A549 (cell line): ENCODE measurements at regions not wholly inside any gene's neighbourhood (a gene's known extent, or its start where the extent isn't known, plus 50 kb on each side); places are given as distances from the start of the nearest gene placed in this dataset.

Experiments
- ATAC-seq, 2 experiments: fragments of 200-7000 bp in 1 of 2; fragments of >200 bp in 1 of 2; cut with Nextera tagmentation in 1 of 2; cut with Tn5 transposase in 1 of 2; 3 replicates each; pipeline versions ENCODE4 v1.8.0 to v1.9.1; 2018 to 2020; ENCODE audit warnings: mild to moderate bottlenecking in 1 of 2, moderate library complexity in 1 of 2
- CTCF ChIA-PET: fragments of 300-600 bp; sonication (Branson Sonifier 250); formaldehyde crosslinking; extraction: SDS; loops from one replicate; lab custom pipeline; 2021; ENCODE audit warnings: antibody characterized with exemption, inconsistent platforms; lab: Yijun Ruan, JAX
- POLR2A ChIA-PET: fragments of 350-600 bp; formaldehyde crosslinking; extraction: SDS; loops from one replicate; lab custom pipeline; 2021; ENCODE audit warnings: antibody characterized with exemption, inconsistent platforms; lab: Yijun Ruan, JAX
- DNase-seq, 2 experiments: peaks; one replicate each; pipeline versions ENCODE4 v3.0.0 to v3.0.0-alpha.2; 2011 to 2016; ENCODE audit warnings: low read depth in 1 of 2, low spot score in 1 of 2
- FAIRE-seq: peaks from 2 replicates; lab custom pipeline; 2011; peaks lifted over from hg19 to GRCh38; lab: Jason Lieb, UNC
- H3K27ac ChIP-seq, 2 experiments: fragments of >200 bp; sonication (Bioruptor Twin); formaldehyde crosslinking; 3 replicates each; pipeline ENCODE4 v1.5.1; 2016 to 2017
- H3K4me1 ChIP-seq: fragments of >200 bp; sonication (Bioruptor Twin); formaldehyde crosslinking; 3 replicates; pipeline ENCODE4 v1.6.1; 2016
- H3K4me2 ChIP-seq: fragments of >200 bp; sonication (Bioruptor Twin); formaldehyde crosslinking; 3 replicates; pipeline ENCODE4 v1.6.1; 2016
- H3K4me3 ChIP-seq: fragments of >200 bp; sonication (Bioruptor Twin); formaldehyde crosslinking; 3 replicates; pipeline ENCODE4 v1.5.1; 2016
- H3K9me3 ChIP-seq: fragments of >200 bp; sonication (Bioruptor Twin); formaldehyde crosslinking; 3 replicates; pipeline ENCODE4 v1.6.1; 2016
- BHLHE40 ChIP-seq: IDR thresholded peaks from 2 replicates; pipeline ENCODE4 v1.6.1; 2012; ENCODE audit warnings: low read depth, low read length, inconsistent platforms
- CEBPB ChIP-seq, 2 experiments: fragments of >200 bp in 1 of 2; sonication (Bioruptor Twin) in 1 of 2; formaldehyde crosslinking in 1 of 2; IDR thresholded peaks; 2 replicates each; pipeline ENCODE4 v1.6.1; 2012 to 2016
- CHD2 ChIP-seq: fragments of 150-350 bp; IDR thresholded peaks from 2 replicates; pipeline ENCODE4 v1.6.1; 2014; ENCODE audit warnings: low read length; ENCODE audit not compliant: partially characterized antibody
- EHF ChIP-seq: fragments of 250-450 bp; sonication (Bioruptor Pico); IDR thresholded peaks from 2 replicates; pipeline ENCODE4 v1.5.0; 2020; ENCODE audit warnings: mild to moderate bottlenecking
- EHMT2 ChIP-seq: fragments of 200-600 bp; sonication (generic); IDR thresholded peaks from 2 replicates; pipeline ENCODE4 v1.6.1; 2016; ENCODE audit warnings: antibody characterized with exemption, low read depth, mild to moderate bottlenecking, moderate library complexity
- EP300 ChIP-seq, 2 experiments: fragments of >200 bp; sonication (Bioruptor Twin); formaldehyde crosslinking; IDR thresholded peaks; 2 replicates in 1 of 2; 3 replicates in 1 of 2; pipeline ENCODE4 v1.6.1; 2016 to 2017
- FOSB ChIP-seq: fragments of 250-450 bp; sonication (Bioruptor Pico); IDR thresholded peaks from 2 replicates; pipeline ENCODE4 v1.5.0; 2020; ENCODE audit warnings: mild to moderate bottlenecking, moderate library complexity
- HDAC2 ChIP-seq: fragments of 200-600 bp; sonication (generic); IDR thresholded peaks from 2 replicates; pipeline ENCODE4 v1.6.1; 2016
- HOXA7 ChIP-seq: fragments of 250-450 bp; sonication (Bioruptor Pico); IDR thresholded peaks from 2 replicates; pipeline ENCODE4 v1.5.0; 2020; ENCODE audit warnings: mild to moderate bottlenecking, moderate library complexity
- JUN ChIP-seq, 2 experiments: fragments of >200 bp; sonication (Bioruptor Twin); formaldehyde crosslinking; IDR thresholded peaks; 2 replicates in 1 of 2; 3 replicates in 1 of 2; pipeline ENCODE4 v1.6.1; 2016 to 2017
- JUNB ChIP-seq: fragments of >200 bp; sonication (Bioruptor Twin); formaldehyde crosslinking; IDR thresholded peaks from 2 replicates; pipeline ENCODE4 v1.6.1; 2016
- KDM1A ChIP-seq: fragments of 200-600 bp; sonication (generic); IDR thresholded peaks from 2 replicates; pipeline ENCODE4 v1.6.1; 2016; ENCODE audit warnings: low read depth, mild to moderate bottlenecking
- KDM5A ChIP-seq: fragments of 200-600 bp; sonication (generic); IDR thresholded peaks from 2 replicates; pipeline ENCODE4 v1.6.1; 2016; ENCODE audit warnings: antibody characterized with exemption, mild to moderate bottlenecking
- MAFK ChIP-seq: fragments of 450-650 bp; IDR thresholded peaks from 2 replicates; pipeline ENCODE4 v1.6.1; 2014; ENCODE audit not compliant: partially characterized antibody
- MAZ ChIP-seq: fragments of 150-350 bp; IDR thresholded peaks from 2 replicates; pipeline ENCODE4 v1.6.1; 2014; ENCODE audit warnings: antibody characterized with exemption, low read depth, low read length, borderline replicate concordance
- NPAS2 ChIP-seq: fragments of 250-450 bp; sonication (Bioruptor Pico); IDR thresholded peaks from 2 replicates; pipeline ENCODE4 v1.8.0; 2022; ENCODE audit warnings: mild to moderate bottlenecking, moderate library complexity, borderline replicate concordance
- POLR2AphosphoS2 ChIP-seq: conservative IDR thresholded peaks from 2 replicates; pipeline ENCODE4 v1.6.1; 2012; ENCODE audit warnings: low read length, improper control_type of control experiment, inconsistent platforms
- RAD21 ChIP-seq, 2 experiments: fragments of >200 bp in 1 of 2; sonication (Bioruptor Twin) in 1 of 2; formaldehyde crosslinking in 1 of 2; IDR thresholded peaks in 1 of 2; conservative IDR thresholded peaks in 1 of 2; 2 replicates in 1 of 2; 3 replicates in 1 of 2; pipeline ENCODE4 v1.6.1; 2012 to 2018; ENCODE audit warnings: inconsistent platforms in 1 of 2
- RARB ChIP-seq: fragments of 250-450 bp; sonication (Bioruptor Pico); IDR thresholded peaks from 2 replicates; pipeline ENCODE4 v1.8.0; 2021; ENCODE audit warnings: mild to moderate bottlenecking, moderate library complexity
- RFX5 ChIP-seq: fragments of 450-650 bp; IDR thresholded peaks from 2 replicates; pipeline ENCODE4 v1.7.1; 2014; ENCODE audit warnings: antibody characterized with exemption, mild to moderate bottlenecking, moderate library complexity
- RNF2 ChIP-seq: fragments of 200-600 bp; sonication (generic); IDR thresholded peaks from 2 replicates; pipeline ENCODE4 v1.6.1; 2016; ENCODE audit warnings: low read depth, mild to moderate bottlenecking, antibody characterized with exemption, moderate library complexity, borderline replicate concordance
- SREBF2 ChIP-seq: fragments of 450-650 bp; IDR thresholded peaks from 2 replicates; pipeline ENCODE4 v1.6.1; 2014; ENCODE audit warnings: mild to moderate bottlenecking, moderate library complexity
- ZFP36 ChIP-seq: fragments of 450-650 bp; IDR thresholded peaks from 2 replicates; pipeline ENCODE4 v1.6.1; 2014; ENCODE audit warnings: borderline replicate concordance; ENCODE audit not compliant: partially characterized antibody
- ZNF302 ChIP-seq: fragments of 250-450 bp; sonication (Bioruptor Pico); IDR thresholded peaks from 2 replicates; pipeline ENCODE4 v1.9.0; 2021; ENCODE audit warnings: inconsistent platforms, mild to moderate bottlenecking, moderate library complexity
- WGBS: methylation state at CpG from one replicate; pipeline ENCODE4 v1.1.6; 2017; ENCODE audit errors: missing lambda C conversion rate; 5-methylcytosine and 5-hydroxymethylcytosine counted together
- TF ChIP-seq, protein P1 (sequence below): fragments of >200 bp; sonication (Bioruptor Twin); formaldehyde crosslinking; IDR thresholded peaks from 3 replicates; pipeline ENCODE4 v1.5.1; 2016
- TF ChIP-seq, protein P2 (sequence below): IDR thresholded peaks from 2 replicates; pipeline ENCODE4 v1.6.1; 2012

DNA sequence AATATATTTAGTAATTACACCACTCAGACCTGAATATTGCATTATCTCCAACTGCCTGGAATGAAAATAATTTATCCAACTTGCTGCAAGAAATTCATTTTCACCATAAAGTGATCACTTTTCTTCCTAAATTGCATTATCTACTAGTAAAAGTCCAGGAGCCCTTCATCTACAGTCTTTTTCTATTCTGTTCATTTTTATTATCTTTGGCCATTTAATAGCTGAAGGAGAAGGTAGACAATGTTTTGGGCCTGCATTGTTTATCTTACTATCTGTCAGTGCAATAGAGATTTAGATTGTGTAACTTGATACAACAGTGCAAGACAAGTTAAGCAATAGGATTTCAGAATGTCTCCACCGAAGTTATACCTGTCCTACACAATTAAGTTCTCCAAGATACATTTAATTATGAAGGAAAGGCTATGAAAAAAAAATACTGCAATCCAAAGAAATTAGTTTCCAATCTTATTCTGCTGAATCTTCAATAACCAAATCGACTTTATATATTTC, 1339.7 kb upstream of the CDH6 start:
- Histone ChIP-seq H3K27ac (no peak overlapping the region), H3K4me2 (no peak overlapping the region), H3K9me3 (no peaks in the 10 kb centered on the region), H3K4me1 (no peaks in the 10 kb centered on the region)
- no peak for TF ChIP-seq CHD2
- no peak for TF ChIP-seq KDM1A
- TF ChIP-seq RFX5, result no peak
- no peak for TF ChIP-seq KDM5A
- TF ChIP-seq RARB (CRISPR knock-in tag), result no peak
- no peak for TF ChIP-seq HDAC2
- no peak for TF ChIP-seq MAZ
- TF ChIP-seq, all 56 proteins: peak for 0
- no peak for DNase-seq
- POLR2A ChIA-PET, result no interaction called here
- CTCF ChIA-PET, result no interaction called here
- H3K4me3 ChIP-seq, result no peak overlapping the region
- peak; percentile 51 for FAIRE-seq
- 5% methylated on average over 2 of the region's 2 CpGs for WGBS
- no peak for ATAC-seq

DNA sequence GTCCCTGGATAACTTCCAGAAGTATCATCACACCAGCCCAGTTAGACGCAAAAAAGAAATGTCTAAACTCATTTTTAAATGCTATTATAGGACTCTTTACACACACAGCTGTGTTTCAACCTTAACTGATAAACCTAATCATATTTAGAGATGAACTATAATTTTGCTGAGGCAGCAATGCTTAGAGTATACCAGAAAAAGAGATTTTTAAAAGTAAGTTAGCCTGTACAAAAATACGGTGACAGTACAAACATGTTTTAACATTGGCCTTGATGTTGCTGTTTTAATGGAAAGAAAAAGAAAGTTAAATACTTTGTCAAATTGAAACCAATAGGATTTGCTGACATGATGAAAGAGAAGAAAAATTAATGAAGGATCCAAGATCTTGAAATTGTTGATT, 1341.2 kb upstream of the CDH6 start:
- H3K4me1 ChIP-seq, result no peaks in the 10 kb centered on the region
- ATAC-seq, result no peak
- no peak overlapping the region for H3K27ac ChIP-seq
- DNase-seq, result no peak
- TF ChIP-seq SREBF2 (no peak), MAFK (peak; percentile 79)
- TF ChIP-seq, all 56 proteins: peak for 1
- CTCF ChIA-PET, result no interaction called here
- H3K4me2 ChIP-seq, result no peak overlapping the region
- FAIRE-seq, result no peak
- WGBS, result 63% methylated on average over 2 of the region's 2 CpGs
- POLR2A ChIA-PET, result no interaction called here
- H3K4me3 ChIP-seq, result no peak overlapping the region
- H3K9me3 ChIP-seq, result no peaks in the 10 kb centered on the region

- WGBS, result 88% methylated on average over 3 of the region's 3 CpGs
- no peak overlapping the region for H3K4me2 ChIP-seq
- TF ChIP-seq SREBF2, result no peak
- no peak for TF ChIP-seq HOXA7 (CRISPR knock-in tag)
- no peak for TF ChIP-seq NPAS2 (CRISPR knock-in tag)
- TF ChIP-seq RARB (CRISPR knock-in tag), result no peak
- TF ChIP-seq ZFP36, result no peak
- TF ChIP-seq MAFK, result no peak
- TF ChIP-seq EHMT2, result no peak
- TF ChIP-seq ZNF302 (CRISPR knock-in tag), result no peak
- no peak for TF ChIP-seq CEBPB (IDR thresholded peaks at IDR 0.05)
- no peak for TF ChIP-seq MAZ
- TF ChIP-seq JUN (IDR thresholded peaks at IDR 0.05), result no peak
- TF ChIP-seq JUNB, result no peak
- no peak for TF ChIP-seq POLR2AphosphoS2
- H3K4me1 ChIP-seq, result no peaks in the 10 kb centered on the region
- H3K4me3 ChIP-seq, result no peak overlapping the region
- FAIRE-seq, result no peak
- ATAC-seq, result no peak
- DNase-seq, result no peak
- H3K27ac ChIP-seq, result no peak overlapping the region
- ChIA-PET POLR2A (no interaction called here), CTCF (no interaction called here)
- no peaks in the 10 kb centered on the region for H3K9me3 ChIP-seq
These were observed 1348.3 kb upstream of the CDH6 start for GRCh38 chr5:29845206-29845605.

GRCh38 chr5:29833394-29833793, 1360.1 kb upstream of the CDH6 start:
- no peak overlapping the region for H3K27ac ChIP-seq
- no peaks in the 10 kb centered on the region for H3K4me1 ChIP-seq
- H3K4me2 ChIP-seq, result no peak overlapping the region
- FAIRE-seq (no peak), DNase-seq (no peak), ATAC-seq (no peak)
- ChIA-PET POLR2A (no interaction called here), CTCF (no interaction called here)
- H3K9me3 ChIP-seq, result no peaks in the 10 kb centered on the region
- H3K4me3 ChIP-seq, result no peak overlapping the region
- TF ChIP-seq CHD2 (no peak), KDM1A (no peak), POLR2AphosphoS2 (no peak), EP300 (IDR thresholded peaks at IDR 0.05) (no peak), EHF (CRISPR knock-in tag) (no peak), SREBF2 (no peak), RARB (CRISPR knock-in tag) (no peak), BHLHE40 (no peak), HDAC2 (no peak), RAD21 (conservative IDR thresholded peaks at IDR 0.05 in 1 of 2, IDR thresholded peaks at IDR 0.05 in 1 of 2) (no peak), RNF2 (no peak), FOSB (CRISPR knock-in tag) (no peak)
- TF ChIP-seq, protein P1, sequence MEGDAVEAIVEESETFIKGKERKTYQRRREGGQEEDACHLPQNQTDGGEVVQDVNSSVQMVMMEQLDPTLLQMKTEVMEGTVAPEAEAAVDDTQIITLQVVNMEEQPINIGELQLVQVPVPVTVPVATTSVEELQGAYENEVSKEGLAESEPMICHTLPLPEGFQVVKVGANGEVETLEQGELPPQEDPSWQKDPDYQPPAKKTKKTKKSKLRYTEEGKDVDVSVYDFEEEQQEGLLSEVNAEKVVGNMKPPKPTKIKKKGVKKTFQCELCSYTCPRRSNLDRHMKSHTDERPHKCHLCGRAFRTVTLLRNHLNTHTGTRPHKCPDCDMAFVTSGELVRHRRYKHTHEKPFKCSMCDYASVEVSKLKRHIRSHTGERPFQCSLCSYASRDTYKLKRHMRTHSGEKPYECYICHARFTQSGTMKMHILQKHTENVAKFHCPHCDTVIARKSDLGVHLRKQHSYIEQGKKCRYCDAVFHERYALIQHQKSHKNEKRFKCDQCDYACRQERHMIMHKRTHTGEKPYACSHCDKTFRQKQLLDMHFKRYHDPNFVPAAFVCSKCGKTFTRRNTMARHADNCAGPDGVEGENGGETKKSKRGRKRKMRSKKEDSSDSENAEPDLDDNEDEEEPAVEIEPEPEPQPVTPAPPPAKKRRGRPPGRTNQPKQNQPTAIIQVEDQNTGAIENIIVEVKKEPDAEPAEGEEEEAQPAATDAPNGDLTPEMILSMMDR, result no peak
- TF ChIP-seq, protein P2, sequence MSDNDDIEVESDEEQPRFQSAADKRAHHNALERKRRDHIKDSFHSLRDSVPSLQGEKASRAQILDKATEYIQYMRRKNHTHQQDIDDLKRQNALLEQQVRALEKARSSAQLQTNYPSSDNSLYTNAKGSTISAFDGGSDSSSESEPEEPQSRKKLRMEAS, result no peak
- 38% methylated on average over 2 of the region's 2 CpGs for WGBS
